ENCODE measurements at regions not wholly inside any gene's neighbourhood (a gene's known extent, or its start where the extent isn't known, plus 50 kb on each side); places are given as distances from the start of the nearest gene placed in this dataset.

- DNase-seq (ENCODE audit: low spot score), result no peak
- intact Hi-C loops (cut with DNase I), result no loop called here
These were observed 196.0 kb downstream of the KLF5 start for GRCh38 chr13:73254827-73255226.

- intact Hi-C loops (cut with DNase I), result no loop called here
These were observed 192.9 kb downstream of the KLF5 start for GRCh38 chr13:73251626-73252265.

GRCh38 chr13:73250061-73250460, 191.3 kb downstream of the KLF5 start:
- DNase-seq (ENCODE audit: low spot score), result no peak
- intact Hi-C loops (cut with DNase I), result no loop called here

More at GRCh38 chr13:73251626-73252265, 192.9 kb downstream of the KLF5 start:
- no peak for DNase-seq (ENCODE audit: low spot score)

GRCh38 chr13:73248711-73249580, 190.1 kb downstream of the KLF5 start:
- intact Hi-C loops (cut with DNase I), result no loop called here
- no peak for DNase-seq (ENCODE audit: low spot score)

- intact Hi-C loops (cut with DNase I), result no loop called here
- no peak for DNase-seq (ENCODE audit: low spot score)
These were observed 189.3 kb downstream of the KLF5 start for GRCh38 chr13:73248154-73248553.

- intact Hi-C loops (cut with DNase I), result no loop called here
- no peak for DNase-seq (ENCODE audit: low spot score)
These were observed 186.4 kb downstream of the KLF5 start for GRCh38 chr13:73245246-73245645.

GRCh38 chr13:73244467-73244866, 185.7 kb downstream of the KLF5 start:
- no peak for DNase-seq (ENCODE audit: low spot score)
- intact Hi-C loops (cut with DNase I), result no loop called here

- intact Hi-C loops (cut with DNase I), result no loop called here
- DNase-seq (ENCODE audit: low spot score), result no peak
These were observed 183.8 kb downstream of the KLF5 start for GRCh38 chr13:73242515-73243015.

- no peak for DNase-seq (ENCODE audit: low spot score)
- intact Hi-C loops (cut with DNase I), result loop anchor here in 1 of 2 donors (2.0 kb wide), 1 partner anchor 31 kb away; no protein-coding TSS in a partner anchor
These were observed 181.4 kb downstream of the KLF5 start for GRCh38 chr13:73240193-73240592.

GRCh38 chr13:73235385-73235784, 176.6 kb downstream of the KLF5 start:
- intact Hi-C loops (cut with DNase I), result no loop called here
- no peak for DNase-seq (ENCODE audit: low spot score)

- DNase-seq (ENCODE audit: low spot score), result no peak
- intact Hi-C loops (cut with DNase I), result no loop called here
These were observed 172.7 kb downstream of the KLF5 start for GRCh38 chr13:73231471-73231870.

GRCh38 chr13:73230716-73231115, 171.9 kb downstream of the KLF5 start:
- intact Hi-C loops (cut with DNase I), result no loop called here
- DNase-seq (ENCODE audit: low spot score), result no peak

- intact Hi-C loops (cut with DNase I), result no loop called here
These were observed 169.7 kb downstream of the KLF5 start for GRCh38 chr13:73228546-73228945.

GRCh38 chr13:73225990-73226389, 167.2 kb downstream of the KLF5 start:
- no peak for DNase-seq (ENCODE audit: low spot score)
- intact Hi-C loops (cut with DNase I), result no loop called here

More at GRCh38 chr13:73228546-73228945, 169.7 kb downstream of the KLF5 start:
- DNase-seq (ENCODE audit: low spot score), result no peak

GRCh38 chr13:73224703-73225102, 165.9 kb downstream of the KLF5 start:
- intact Hi-C loops (cut with DNase I), result no loop called here
- DNase-seq (ENCODE audit: low spot score), result no peak

GRCh38 chr13:73223372-73223781, 164.6 kb downstream of the KLF5 start:
- intact Hi-C loops (cut with DNase I), result no loop called here
- no peak for DNase-seq (ENCODE audit: low spot score)

GRCh38 chr13:73222627-73223305, 164.0 kb downstream of the KLF5 start:
- no peak for DNase-seq (ENCODE audit: low spot score)

GRCh38 chr13:73220966-73221720, 162.3 kb downstream of the KLF5 start:
- intact Hi-C loops (cut with DNase I), result no loop called here
- DNase-seq (ENCODE audit: low spot score), result no peak

More at GRCh38 chr13:73222627-73223305, 164.0 kb downstream of the KLF5 start:
- intact Hi-C loops (cut with DNase I), result no loop called here

GRCh38 chr13:73218181-73218580, 159.4 kb downstream of the KLF5 start:
- intact Hi-C loops (cut with DNase I), result no loop called here
- no peak for DNase-seq (ENCODE audit: low spot score)

All from posterior vena cava (tissue), 2 donors.